IMR-90 (cell line): ENCODE measurements at regions not wholly inside any gene's neighbourhood (a gene's known extent, or its start where the extent isn't known, plus 50 kb on each side); places are given as distances from the start of the nearest gene placed in this dataset.

ENCODE experiments used
- ATAC-seq: fragments of 200-7000 bp; cut with Tn5 transposase; 2 replicates; pipeline ENCODE4 v1.9.1; 2020; ENCODE audit warnings: low read depth, mild to moderate bottlenecking, moderate library complexity
- BruUV-seq: library from RNA; stranded (reverse); fragments of 400-500 nt; replicated peaks from 2 replicates; lab custom pipeline; 2021; lab: Mats Ljungman, UMichigan
- CTCF ChIA-PET: fragments of 300-600 bp; formaldehyde crosslinking; extraction: SDS; loops from one replicate; lab custom pipeline; 2021; ENCODE audit warnings: antibody characterized with exemption; lab: Yijun Ruan, JAX
- POLR2A ChIA-PET: fragments of 300-600 bp; sonication (Branson Sonifier 250); formaldehyde crosslinking; loops from one replicate; lab custom pipeline; 2022; ENCODE audit warnings: antibody characterized with exemption; ENCODE audit not compliant: unreplicated experiment; lab: Charles Lee
- DNase-seq: peaks from one replicate; pipeline ENCODE4 v3.0.0; 2013
- H2AFZ ChIP-seq: replicated peaks from 2 replicates; pipeline ENCODE3; 2013; ENCODE audit warnings: low read length, mild to moderate bottlenecking; ENCODE audit not compliant: poor library complexity
- H2AK5ac ChIP-seq: 2 replicates; pipeline ENCODE4 v1.6.1; 2013; ENCODE audit warnings: low read depth, low read length, inconsistent platforms
- H2AK9ac ChIP-seq: replicated peaks from 2 replicates; pipeline ENCODE3; 2013; ENCODE audit warnings: mild to moderate bottlenecking, low read depth, low read length, moderate library complexity; ENCODE audit not compliant: poor library complexity
- H2BK120ac ChIP-seq: 2 replicates; pipeline ENCODE4 v1.6.1; 2013; ENCODE audit warnings: low read depth, low read length, inconsistent platforms
- H2BK15ac ChIP-seq: 3 replicates; pipeline ENCODE4 v1.6.1; 2013; ENCODE audit warnings: low read depth, low read length, inconsistent platforms
- H2BK20ac ChIP-seq: 2 replicates; pipeline ENCODE4 v1.6.1; 2013; ENCODE audit warnings: low read depth, mild to moderate bottlenecking, inconsistent platforms, low read length, moderate library complexity
- H2BK5ac ChIP-seq: 2 replicates; pipeline ENCODE4 v1.6.1; 2013; ENCODE audit warnings: mild to moderate bottlenecking, low read depth, low read length, inconsistent platforms; ENCODE audit not compliant: poor library complexity, severe bottlenecking
- H3K14ac ChIP-seq: replicated peaks from 2 replicates; pipeline ENCODE4 v1.6.1; 2013; ENCODE audit warnings: low read depth, low read length, inconsistent platforms
- H3K18ac ChIP-seq: 2 replicates; pipeline ENCODE4 v1.6.1; 2013; ENCODE audit warnings: low read depth, low read length, control low read depth
- H3K23ac ChIP-seq: 2 replicates; pipeline ENCODE4 v1.6.1; 2013; ENCODE audit warnings: low read depth, low read length, inconsistent platforms
- H3K27ac ChIP-seq: 2 replicates; pipeline ENCODE4 v1.5.1; 2013; ENCODE audit warnings: mild to moderate bottlenecking, control low read depth, low read length; ENCODE audit not compliant: insufficient read depth
- H3K27me3 ChIP-seq: 2 replicates; pipeline ENCODE4 v1.6.1; 2013; ENCODE audit warnings: low read length; ENCODE audit not compliant: control insufficient read depth, insufficient read depth
- H3K36me3 ChIP-seq: 2 replicates; pipeline ENCODE4 v1.6.1; 2013; ENCODE audit warnings: low read length, mixed read lengths; ENCODE audit not compliant: control insufficient read depth, insufficient read depth
- H3K4ac ChIP-seq: 2 replicates; pipeline ENCODE4 v1.6.1; 2013; ENCODE audit warnings: low read depth, low read length, inconsistent platforms
- H3K4me1 ChIP-seq: 2 replicates; pipeline ENCODE4 v1.6.1; 2013; ENCODE audit warnings: low read length, mixed read lengths; ENCODE audit not compliant: control insufficient read depth, insufficient read depth
- H3K4me2 ChIP-seq: 2 replicates; pipeline ENCODE4 v1.6.1; 2013; ENCODE audit warnings: low read depth, mild to moderate bottlenecking, control low read depth, low read length, moderate library complexity
- H3K4me3 ChIP-seq: 2 replicates; pipeline ENCODE4 v1.5.1; 2013; ENCODE audit warnings: low read depth, mild to moderate bottlenecking, control low read depth, low read length, moderate library complexity; ENCODE audit not compliant: insufficient read depth
- H3K56ac ChIP-seq: 2 replicates; pipeline ENCODE4 v1.6.1; 2013; ENCODE audit warnings: low read length, inconsistent platforms; ENCODE audit not compliant: insufficient read depth; ENCODE audit errors: extremely low read depth
- H3K79me1 ChIP-seq, 2 experiments: 2 replicates each; pipeline ENCODE4 v1.6.1; 2013; ENCODE audit warnings: low read length in 2 of 2, inconsistent platforms in 1 of 2, low read depth in 1 of 2
- H3K9ac ChIP-seq: 2 replicates; pipeline ENCODE4 v1.6.1; 2013; ENCODE audit warnings: low read depth, low read length, control low read depth
- H3K9me1 ChIP-seq: 2 replicates; pipeline ENCODE4 v1.6.1; 2013; ENCODE audit warnings: low read length, inconsistent platforms; ENCODE audit not compliant: insufficient read depth
- H3K9me3 ChIP-seq: 2 replicates; pipeline ENCODE4 v1.6.1; 2013; ENCODE audit warnings: low read length; ENCODE audit not compliant: control insufficient read depth, insufficient read depth
- H4K20me1 ChIP-seq: 2 replicates; pipeline ENCODE4 v1.6.1; 2013; ENCODE audit warnings: low read length, inconsistent platforms; ENCODE audit not compliant: insufficient read depth
- H4K5ac ChIP-seq: 2 replicates; pipeline ENCODE4 v1.6.1; 2013; ENCODE audit warnings: mild to moderate bottlenecking, low read depth, low read length, control low read depth
- H4K8ac ChIP-seq, 2 experiments: 2 replicates each; pipeline ENCODE4 v1.6.1; 2013; ENCODE audit warnings: low read depth in 2 of 2, low read length in 2 of 2, control low read depth in 1 of 2, inconsistent platforms in 1 of 2
- H4K91ac ChIP-seq: 2 replicates; pipeline ENCODE4 v1.6.1; 2013; ENCODE audit warnings: low read depth, low read length, inconsistent platforms; ENCODE audit not compliant: insufficient read depth
- BHLHE40 ChIP-seq: fragments of 150-350 bp; IDR thresholded peaks from 2 replicates; pipeline ENCODE4 v1.6.1; 2016; ENCODE audit warnings: mild to moderate bottlenecking, low read depth, low read length
- CEBPB ChIP-seq: IDR thresholded peaks from 2 replicates; pipeline ENCODE4 v1.6.1; 2012; ENCODE audit warnings: low read depth, low read length, improper control_type of control experiment
- POLR2A ChIP-seq: IDR thresholded peaks from 2 replicates; pipeline ENCODE4 v1.6.1; 2012; ENCODE audit warnings: mild to moderate bottlenecking, low read depth, low read length
- WGBS, 2 experiments: methylation state at CpG; one replicate each; pipeline versions ENCODE4 v1.1.5 to v1.1.7; 2013; ENCODE audit warnings: missing lambda C conversion rate in 2 of 2; ENCODE audit not compliant: insufficient read length in 1 of 2; ENCODE audit errors: extremely low coverage in 2 of 2; 5-methylcytosine and 5-hydroxymethylcytosine counted together
- dilution Hi-C: fragments of 300-500 bp; cut with HindIII; formaldehyde crosslinking; loops from one replicate; pipeline ENCODE4 v1.14.3; 2018; ENCODE audit warnings: low sequenced_read_pairs; ENCODE audit not compliant: unreplicated experiment
- in situ Hi-C: fragments of 300-500 bp; cut with MboI; formaldehyde crosslinking; loops from 3 replicates; pipeline ENCODE4 v1.14.3; 2019; ENCODE audit warnings: low sequenced_read_pairs, inconsistent platforms, mixed read lengths
- intact Hi-C: fragments of 100-400 bp; cut with micrococcal nuclease; formaldehyde crosslinking; loops from 2 replicates; pipeline ENCODE4 v1.10.0; 2022

DNA sequence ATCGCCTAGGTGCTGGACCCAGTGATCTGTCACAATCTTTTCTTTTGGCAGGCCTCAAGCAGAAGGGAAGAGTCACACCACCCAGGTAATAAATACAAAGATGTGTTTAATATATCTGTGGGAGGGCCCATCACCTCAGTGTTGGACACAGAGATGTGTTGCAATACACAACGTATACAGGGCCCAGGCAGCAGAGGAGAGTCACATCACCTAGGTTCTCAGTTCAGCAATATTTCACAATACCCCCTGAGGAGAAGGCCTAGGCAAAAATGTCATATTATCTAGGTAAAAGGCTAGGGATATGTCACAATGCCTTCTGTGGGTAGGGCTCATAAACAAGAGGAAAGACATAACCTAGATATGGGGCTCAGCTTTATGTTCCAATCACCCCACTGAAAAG lies 53.5 kb upstream of the ZNF728 start:
- H3K27me3 ChIP-seq, result no peaks in the 10 kb centered on the region
- H3K9me3 ChIP-seq, result peaks cover 19% of the 10 kb centered on the region
- H3K4me3 ChIP-seq, result no peak overlapping the region
- H2BK20ac ChIP-seq, result no peak overlapping the region
- ChIA-PET POLR2A (no interaction called here), CTCF (no interaction called here)
- no peak overlapping the region for H4K8ac ChIP-seq
- H3K4ac ChIP-seq, result no peak overlapping the region
- H3K56ac ChIP-seq, result no peak overlapping the region
- TF ChIP-seq CEBPB (peak; percentile 66), POLR2A (no peak), BHLHE40 (no peak)
- no peaks in the 10 kb centered on the region for H3K79me1 ChIP-seq
- no peak overlapping the region for H2AK5ac ChIP-seq
- H2BK5ac ChIP-seq, result no peak overlapping the region
- no peaks in the 10 kb centered on the region for H3K4me1 ChIP-seq
- H3K14ac ChIP-seq, result no peak overlapping the region
- no peak for ATAC-seq
- H2BK15ac ChIP-seq, result no peak overlapping the region
- no peak overlapping the region for H3K18ac ChIP-seq
- H3K23ac ChIP-seq, result no peak overlapping the region
- no peak overlapping the region for H3K4me2 ChIP-seq
- H3K36me3 ChIP-seq, result no peaks in the 10 kb centered on the region
- no peak overlapping the region for H4K5ac ChIP-seq
- H4K91ac ChIP-seq, result no peak overlapping the region
- no peak for DNase-seq
- in situ Hi-C loops, result no loop called here
- WGBS, 2 experiments, result no CpG with 5 or more reads among the region's 2 CpGs
- H2AFZ ChIP-seq, result no peak overlapping the region
- dilution Hi-C loops, result no loop called here
- no peak overlapping the region for H3K9ac ChIP-seq
- no peaks in the 10 kb centered on the region for H4K20me1 ChIP-seq
- H2BK120ac ChIP-seq, result no peak overlapping the region
- no peaks in the 10 kb centered on the region for H3K9me1 ChIP-seq
- no peak overlapping the region for H2AK9ac ChIP-seq
- no peak overlapping the region for H3K27ac ChIP-seq
- intact Hi-C loops, result no loop called here
- no TSS peak for BruUV-seq
